Hepatocyte (in vitro differentiated cells): ENCODE measurements at regions not wholly inside any gene's neighbourhood (a gene's known extent, or its start where the extent isn't known, plus 50 kb on each side); places are given as distances from the start of the nearest gene placed in this dataset.

ENCODE experiments used
- DNase-seq: peaks from one replicate; pipeline ENCODE4 v3.0.0-alpha.2; 2016; ENCODE audit warnings: low spot score
- H2AFZ ChIP-seq: fragments of 200-600 bp; sonication (generic); 2 replicates; pipeline ENCODE4 v1.6.0; 2016; ENCODE audit warnings: antibody characterized with exemption, mild to moderate bottlenecking
- H3K27ac ChIP-seq: fragments of 200-600 bp; sonication (generic); 2 replicates; pipeline ENCODE4 v1.5.1; 2016; ENCODE audit warnings: mild to moderate bottlenecking
- H3K27me3 ChIP-seq: fragments of 200-600 bp; sonication (generic); 2 replicates; pipeline ENCODE4 v1.6.1; 2016
- H3K36me3 ChIP-seq: fragments of 200-600 bp; sonication (generic); replicated peaks from 2 replicates; pipeline ENCODE4 v1.5.1; 2016; ENCODE audit warnings: low read depth; ENCODE audit not compliant: insufficient read depth
- H3K4me1 ChIP-seq: fragments of 200-600 bp; sonication (generic); 2 replicates; pipeline ENCODE4 v1.5.1; 2016; ENCODE audit warnings: mild to moderate bottlenecking, moderate library complexity; ENCODE audit not compliant: insufficient read depth
- H3K4me2 ChIP-seq: fragments of 200-600 bp; sonication (generic); 2 replicates; pipeline ENCODE4 v1.6.0; 2016
- H3K4me3 ChIP-seq: fragments of 200-600 bp; sonication (generic); 2 replicates; pipeline ENCODE4 v1.5.1; 2016; ENCODE audit warnings: mild to moderate bottlenecking
- H3K79me2 ChIP-seq: fragments of 200-600 bp; sonication (generic); 2 replicates; pipeline ENCODE4 v1.6.0; 2017; ENCODE audit warnings: mild to moderate bottlenecking
- H3K9me2 ChIP-seq: fragments of 200-600 bp; sonication (generic); replicated peaks from 2 replicates; pipeline ENCODE4 v1.6.0; 2017; ENCODE audit warnings: mild to moderate bottlenecking; ENCODE audit not compliant: insufficient read depth
- H3K9me3 ChIP-seq: fragments of 200-600 bp; sonication (generic); 2 replicates; pipeline ENCODE4 v1.5.1; 2016; ENCODE audit warnings: low read depth, mild to moderate bottlenecking
- H4K20me1 ChIP-seq: fragments of 200-600 bp; sonication (generic); 2 replicates; pipeline ENCODE4 v1.6.0; 2016; ENCODE audit warnings: mild to moderate bottlenecking; ENCODE audit not compliant: insufficient read depth, poor library complexity, severe bottlenecking
- EZH2 ChIP-seq: fragments of 200-600 bp; sonication (generic); IDR thresholded peaks from 2 replicates; pipeline ENCODE4 v1.6.1; 2016; ENCODE audit warnings: antibody characterized with exemption, mild to moderate bottlenecking, borderline replicate concordance
- EZH2phosphoT487 ChIP-seq: fragments of 200-600 bp; sonication (generic); IDR thresholded peaks from one replicate; pipeline ENCODE4 v1.6.1; 2018; ENCODE audit warnings: antibody characterized with exemption, mild to moderate bottlenecking, low read depth, moderate library complexity; ENCODE audit not compliant: unreplicated experiment, severe bottlenecking
- WGBS: methylation state at CpG from one replicate; pipeline ENCODE4 v1.1.6; 2016; ENCODE audit warnings: low lambda C conversion rate; ENCODE audit errors: missing lambda C conversion rate; 5-methylcytosine and 5-hydroxymethylcytosine counted together
- TF ChIP-seq, protein P1 (sequence below): fragments of 200-600 bp; sonication (generic); IDR thresholded peaks from 2 replicates; pipeline ENCODE4 v1.5.1; 2016; ENCODE audit warnings: antibody characterized with exemption, mild to moderate bottlenecking; ENCODE audit not compliant: poor library complexity

- Histone ChIP-seq H3K9me2 (no peaks in the 10 kb centered on the region), H2AFZ (no peak overlapping the region), H3K27me3 (no peaks in the 10 kb centered on the region), H4K20me1 (no peaks in the 10 kb centered on the region), H3K79me2 (no peaks in the 10 kb centered on the region), H3K4me3 (no peak overlapping the region), H3K27ac (no peak overlapping the region), H3K36me3 (no peaks in the 10 kb centered on the region), H3K4me2 (no peak overlapping the region), H3K9me3 (no peaks in the 10 kb centered on the region), H3K4me1 (peaks cover 20% of the 10 kb centered on the region)
- TF ChIP-seq, protein P1, sequence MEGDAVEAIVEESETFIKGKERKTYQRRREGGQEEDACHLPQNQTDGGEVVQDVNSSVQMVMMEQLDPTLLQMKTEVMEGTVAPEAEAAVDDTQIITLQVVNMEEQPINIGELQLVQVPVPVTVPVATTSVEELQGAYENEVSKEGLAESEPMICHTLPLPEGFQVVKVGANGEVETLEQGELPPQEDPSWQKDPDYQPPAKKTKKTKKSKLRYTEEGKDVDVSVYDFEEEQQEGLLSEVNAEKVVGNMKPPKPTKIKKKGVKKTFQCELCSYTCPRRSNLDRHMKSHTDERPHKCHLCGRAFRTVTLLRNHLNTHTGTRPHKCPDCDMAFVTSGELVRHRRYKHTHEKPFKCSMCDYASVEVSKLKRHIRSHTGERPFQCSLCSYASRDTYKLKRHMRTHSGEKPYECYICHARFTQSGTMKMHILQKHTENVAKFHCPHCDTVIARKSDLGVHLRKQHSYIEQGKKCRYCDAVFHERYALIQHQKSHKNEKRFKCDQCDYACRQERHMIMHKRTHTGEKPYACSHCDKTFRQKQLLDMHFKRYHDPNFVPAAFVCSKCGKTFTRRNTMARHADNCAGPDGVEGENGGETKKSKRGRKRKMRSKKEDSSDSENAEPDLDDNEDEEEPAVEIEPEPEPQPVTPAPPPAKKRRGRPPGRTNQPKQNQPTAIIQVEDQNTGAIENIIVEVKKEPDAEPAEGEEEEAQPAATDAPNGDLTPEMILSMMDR: no peak
- TF ChIP-seq EZH2phosphoT487: no peak
- no peak for TF ChIP-seq EZH2
- WGBS: 88% methylated on average over 3 of the region's 3 CpGs
- DNase-seq: no peak
Observed at GRCh38 chr15:66934868-66935520, 130.4 kb upstream of the SMAD3 start.

DNA sequence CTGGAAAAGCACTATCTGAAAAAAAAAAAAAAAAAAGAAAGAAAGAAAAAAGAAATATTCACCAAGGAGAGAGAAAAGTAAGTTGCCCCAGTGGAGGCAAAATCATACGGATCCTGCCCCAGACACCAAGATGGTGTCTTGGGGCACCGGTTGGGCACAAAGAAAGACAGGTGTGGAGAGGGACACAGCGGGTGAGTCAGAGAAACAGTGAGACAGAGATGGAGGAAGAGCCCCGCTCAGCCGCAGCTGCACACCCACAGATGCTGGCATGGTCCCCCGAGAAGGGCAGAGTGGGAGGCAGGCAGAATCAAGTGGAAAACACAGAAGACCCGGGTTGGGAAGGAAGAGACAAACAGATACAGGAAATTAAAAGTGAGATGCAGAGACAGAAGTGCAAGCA, 129.7 kb upstream of the SMAD3 start:
- Histone ChIP-seq H3K9me3 (no peaks in the 10 kb centered on the region), H3K4me1 (peaks cover 13% of the 10 kb centered on the region), H2AFZ (no peak overlapping the region), H4K20me1 (no peaks in the 10 kb centered on the region), H3K4me2 (peak overlapping the region; percentile 71), H3K79me2 (no peaks in the 10 kb centered on the region), H3K27me3 (no peaks in the 10 kb centered on the region), H3K27ac (no peak overlapping the region), H3K9me2 (no peaks in the 10 kb centered on the region), H3K4me3 (no peak overlapping the region), H3K36me3 (no peaks in the 10 kb centered on the region)
- no peak for DNase-seq
- TF ChIP-seq, protein P1: no peak
- no peak for TF ChIP-seq EZH2phosphoT487
- no peak for TF ChIP-seq EZH2
- 91% methylated on average over 7 of the region's 7 CpGs for WGBS

GRCh38 chr15:66936109-66936860, 129.1 kb upstream of the SMAD3 start:
- DNase-seq: peak; percentile 46

More at GRCh38 chr15:66936109-66936860, 129.1 kb upstream of the SMAD3 start:
- no peak overlapping the region for H2AFZ ChIP-seq
- no peaks in the 10 kb centered on the region for H3K79me2 ChIP-seq
- H3K4me1 ChIP-seq: peaks cover 7% of the 10 kb centered on the region
- WGBS: 60% methylated on average over 24 of the region's 25 CpGs
- H4K20me1 ChIP-seq: no peaks in the 10 kb centered on the region
- H3K9me3 ChIP-seq: no peaks in the 10 kb centered on the region
- no peaks in the 10 kb centered on the region for H3K9me2 ChIP-seq
- H3K36me3 ChIP-seq: no peaks in the 10 kb centered on the region
- no peak overlapping the region for H3K4me3 ChIP-seq
- TF ChIP-seq, protein P1: no peak
- TF ChIP-seq EZH2 (no peak), EZH2phosphoT487 (no peak)
- peak overlapping the region; percentile 72 for H3K27ac ChIP-seq
- no peaks in the 10 kb centered on the region for H3K27me3 ChIP-seq
- H3K4me2 ChIP-seq: peak overlapping the region; percentile 71
